Upper lobe of left lung (tissue), 6 donors: ENCODE measurements at regions not wholly inside any gene's neighbourhood (a gene's known extent, or its start where the extent isn't known, plus 50 kb on each side); places are given as distances from the start of the nearest gene placed in this dataset.

Experiments used
- ATAC-seq, 2 donors: fragments of 200-7000 bp; cut with Tn5 transposase; one replicate each; pipeline ENCODE4 v1.9.1; 2022; ENCODE audit warnings: mild to moderate bottlenecking in 2 of 2, moderate library complexity in 2 of 2; ENCODE audit not compliant: low FRiP score in 2 of 2
- DNase-seq, 2 donors: peaks; one replicate each; pipeline ENCODE4 v3.0.0-alpha.2; 2019 to 2020
- H3K27ac ChIP-seq, 4 donors: fragments of 200-600 bp; sonication (generic); one replicate each; pipeline ENCODE4 v1.5.1; 2016 to 2019
- H3K27me3 ChIP-seq, 4 donors: fragments of 200-600 bp; sonication (generic); one replicate each; pipeline ENCODE4 v1.5.1; 2017 to 2019
- H3K36me3 ChIP-seq, 4 donors: fragments of 200-600 bp; sonication (generic); one replicate each; pipeline ENCODE4 v1.5.1; 2016 to 2019
- H3K4me1 ChIP-seq, 4 donors: fragments of 200-600 bp; sonication (generic); one replicate each; pipeline ENCODE4 v1.5.1; 2018 to 2019
- H3K4me3 ChIP-seq, 4 donors: fragments of 200-600 bp; sonication (generic); one replicate each; pipeline ENCODE4 v1.5.1; 2017 to 2019; ENCODE audit warnings: mild to moderate bottlenecking in 2 of 4, moderate library complexity in 1 of 4
- H3K9me3 ChIP-seq, 4 donors: fragments of 200-600 bp; sonication (generic); one replicate each; pipeline ENCODE4 v1.5.1; 2018 to 2019
- CTCF ChIP-seq, 6 experiments: fragments of 450-650 bp in 4 of 6; fragments of 200-600 bp in 2 of 6; sonication (generic) in 2 of 6; IDR thresholded peaks; one replicate each; pipeline ENCODE4 v1.5.1; 2016 to 2019; ENCODE audit warnings: antibody characterized with exemption in 6 of 6
- EP300 ChIP-seq, 4 donors: sonication (generic); formaldehyde crosslinking; IDR thresholded peaks; one replicate each; pipeline ENCODE4 v1.5.1; 2017; ENCODE audit warnings: antibody characterized with exemption in 4 of 4, control low read depth in 2 of 4
- POLR2A ChIP-seq, 4 donors: fragments of 450-650 bp; IDR thresholded peaks; one replicate each; pipeline ENCODE4 v1.5.1; 2016 to 2017; ENCODE audit warnings: antibody characterized with exemption in 4 of 4, mild to moderate bottlenecking in 2 of 4
- POLR2AphosphoS5 ChIP-seq, 2 donors: sonication (generic); formaldehyde crosslinking; IDR thresholded peaks; one replicate each; pipeline ENCODE4 v1.5.1; 2017; ENCODE audit warnings: antibody characterized with exemption in 2 of 2
- WGBS, 2 donors: methylation state at CpG; one replicate each; pipeline ENCODE4 v1.1.5; 2017 to 2018; 5-methylcytosine and 5-hydroxymethylcytosine counted together
- donor health status: DM: no; HTN: no; CAD: no; lungs with moderate emphysema.
- donor health status: DM: no; HTN: yes; CAD: no; lungs with severe emphysema.

- Histone ChIP-seq H3K36me3 (no peaks in the 10 kb centered on the region), H3K4me1 (peaks cover 28 to 34% (median 31%) of the 10 kb centered on the region in 4 donors), H3K27ac (no peak overlapping the region), H3K4me3 (no peak overlapping the region), H3K27me3 (no peaks in the 10 kb centered on the region), H3K9me3 (no peaks in the 10 kb centered on the region)
- ATAC-seq (no peak), DNase-seq (no peak)
- TF ChIP-seq EP300 (IDR thresholded peaks at IDR 0.05), result no peak
- no peak for TF ChIP-seq CTCF (IDR thresholded peaks at IDR 0.05)
- TF ChIP-seq POLR2AphosphoS5 (IDR thresholded peaks at IDR 0.05), result no peak
- 87 to 91% methylated on average over 3 of the region's 3 CpGs for WGBS, 2 donors
These were observed 145.9 kb upstream of the TBL1XR1 start for GRCh38 chr3:177343122-177343625.

GRCh38 chr3:177345049-177345972 lies 148.0 kb upstream of the TBL1XR1 start:
- H3K4me1 ChIP-seq, result peaks cover 19 to 28% (median 21%) of the 10 kb centered on the region in 4 donors
- no peaks in the 10 kb centered on the region for H3K9me3 ChIP-seq
- no peak overlapping the region for H3K4me3 ChIP-seq
- no peaks in the 10 kb centered on the region for H3K36me3 ChIP-seq
- H3K27ac ChIP-seq, result peak overlapping the region; percentile 63 to 81 (median 74)
- ATAC-seq (peak; percentile 95 to 96), DNase-seq (peak in 1 of 2 donors; percentile 91)
- peak in 1 of 4 donors; percentile 10 for TF ChIP-seq POLR2A (IDR thresholded peaks at IDR 0.05)
- TF ChIP-seq CTCF (IDR thresholded peaks at IDR 0.05), result no peak
- TF ChIP-seq POLR2AphosphoS5 (IDR thresholded peaks at IDR 0.05), result peak; percentile 95 to 98
- peak; percentile 46 to 100 (median 92) for TF ChIP-seq EP300 (IDR thresholded peaks at IDR 0.05)
- WGBS, 2 donors, result 12 to 16% methylated on average over 12 of the region's 12 CpGs
- H3K27me3 ChIP-seq, result no peaks in the 10 kb centered on the region

- ATAC-seq (no peak), DNase-seq (no peak)
- no peaks in the 10 kb centered on the region for H3K27me3 ChIP-seq
- no peaks in the 10 kb centered on the region for H3K36me3 ChIP-seq
- peaks cover 19 to 28% (median 21%) of the 10 kb centered on the region in 4 donors for H3K4me1 ChIP-seq
- no peaks in the 10 kb centered on the region for H3K9me3 ChIP-seq
- no peak for TF ChIP-seq CTCF (IDR thresholded peaks at IDR 0.05)
- no peak for TF ChIP-seq POLR2A (IDR thresholded peaks at IDR 0.05)
- no peak for TF ChIP-seq EP300 (IDR thresholded peaks at IDR 0.05)
- no peak for TF ChIP-seq POLR2AphosphoS5 (IDR thresholded peaks at IDR 0.05)
- no peak overlapping the region for H3K4me3 ChIP-seq
- peak overlapping the region; percentile 63 to 81 (median 74) for H3K27ac ChIP-seq
These were observed 148.8 kb upstream of the TBL1XR1 start for GRCh38 chr3:177345973-177346503.

GRCh38 chr3:177346878-177347277 lies 149.6 kb upstream of the TBL1XR1 start:
- H3K27me3 ChIP-seq, result no peaks in the 10 kb centered on the region
- peaks cover 19 to 27% (median 21%) of the 10 kb centered on the region in 4 donors for H3K4me1 ChIP-seq
- H3K4me3 ChIP-seq, result no peak overlapping the region
- no peak for ATAC-seq
- H3K36me3 ChIP-seq, result no peaks in the 10 kb centered on the region
- DNase-seq, result no peak
- TF ChIP-seq POLR2AphosphoS5 (IDR thresholded peaks at IDR 0.05) (no peak), EP300 (IDR thresholded peaks at IDR 0.05) (no peak), CTCF (IDR thresholded peaks at IDR 0.05) (no peak), POLR2A (IDR thresholded peaks at IDR 0.05) (no peak)
- H3K9me3 ChIP-seq, result no peaks in the 10 kb centered on the region
- H3K27ac ChIP-seq, result no peak overlapping the region
